ENCODE measurements at regions not wholly inside any gene's neighbourhood (a gene's known extent, or its start where the extent isn't known, plus 50 kb on each side); places are given as distances from the start of the nearest gene placed in this dataset.

- TF ChIP-seq MEIS1 (CRISPR knock-in tag; IDR thresholded peaks at IDR 0.05; ENCODE audit: borderline replicate concordance) (no peak), SCRT1 (tag by site-specific recombination; IDR thresholded peaks at IDR 0.05; ENCODE audit: borderline replicate concordance) (no peak), ZBTB8A (tag by site-specific recombination; IDR thresholded peaks at IDR 0.05) (no peak)
Observed at GRCh38 chr2:238598802-238599530, 172.2 kb downstream of the ASB1 start (continued).

- Histone ChIP-seq H3K4me1 (ENCODE audit: control insufficient read depth, insufficient read depth, low read length) (no peaks in the 10 kb centered on the region), H3K4me3 (ENCODE audit: low read depth, low read length) (no peak overlapping the region), H3K9me3 (ENCODE audit: control insufficient read depth, insufficient read depth, low read depth, low read length) (no peaks in the 10 kb centered on the region), H3K36me3 (ENCODE audit: control insufficient read depth in 2 of 2, insufficient read depth in 1 of 2, low read length in 2 of 2) (no peaks in the 10 kb centered on the region), H3K27ac (ENCODE audit: extremely low read depth, low read depth, low read length) (no peak overlapping the region)
- no peak for TF ChIP-seq ZNF324 (tag by site-specific recombination; IDR thresholded peaks at IDR 0.05)
- no peak for TF ChIP-seq ZBTB21 (tag by site-specific recombination; IDR thresholded peaks at IDR 0.05)
- TF ChIP-seq WT1 (tag by site-specific recombination; IDR thresholded peaks at IDR 0.05) = no peak
- TF ChIP-seq ZNF621 (tag by site-specific recombination; IDR thresholded peaks at IDR 0.05) = no peak
- no peak for TF ChIP-seq ZNF350 (tag by site-specific recombination; IDR thresholded peaks at IDR 0.05)
- no peak for TF ChIP-seq HOXC10 (CRISPR knock-in tag; IDR thresholded peaks at IDR 0.05)
- TF ChIP-seq ZNF624 (tag by site-specific recombination; IDR thresholded peaks at IDR 0.05) = no peak
- no peak for TF ChIP-seq ZNF660 (tag by site-specific recombination; IDR thresholded peaks at IDR 0.05)
- no peak for TF ChIP-seq ZNF704 (tag by site-specific recombination; IDR thresholded peaks at IDR 0.05)
- TF ChIP-seq, protein P1, sequence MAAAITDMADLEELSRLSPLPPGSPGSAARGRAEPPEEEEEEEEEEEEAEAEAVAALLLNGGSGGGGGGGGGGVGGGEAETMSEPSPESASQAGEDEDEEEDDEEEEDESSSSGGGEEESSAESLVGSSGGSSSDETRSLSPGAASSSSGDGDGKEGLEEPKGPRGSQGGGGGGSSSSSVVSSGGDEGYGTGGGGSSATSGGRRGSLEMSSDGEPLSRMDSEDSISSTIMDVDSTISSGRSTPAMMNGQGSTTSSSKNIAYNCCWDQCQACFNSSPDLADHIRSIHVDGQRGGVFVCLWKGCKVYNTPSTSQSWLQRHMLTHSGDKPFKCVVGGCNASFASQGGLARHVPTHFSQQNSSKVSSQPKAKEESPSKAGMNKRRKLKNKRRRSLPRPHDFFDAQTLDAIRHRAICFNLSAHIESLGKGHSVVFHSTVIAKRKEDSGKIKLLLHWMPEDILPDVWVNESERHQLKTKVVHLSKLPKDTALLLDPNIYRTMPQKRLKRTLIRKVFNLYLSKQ (tag by site-specific recombination; IDR thresholded peaks at IDR 0.05; ENCODE audit: borderline replicate concordance) = no peak
- no peak for TF ChIP-seq ZNF473 (tag by site-specific recombination; IDR thresholded peaks at IDR 0.05)
- no peak for TF ChIP-seq ZNF510 (tag by site-specific recombination; IDR thresholded peaks at IDR 0.05; ENCODE audit: insufficient replicate concordance)
- no peak for TF ChIP-seq ZNF555 (tag by site-specific recombination; conservative IDR thresholded peaks at IDR 0.05)
- no peak for TF ChIP-seq ZNF560 (tag by site-specific recombination; IDR thresholded peaks at IDR 0.05; ENCODE audit: borderline replicate concordance)
- no peak for TF ChIP-seq ZSCAN16 (tag by site-specific recombination; IDR thresholded peaks at IDR 0.05)
- TF ChIP-seq ZFHX2 (tag by site-specific recombination; conservative IDR thresholded peaks at IDR 0.05) = no peak
- no peak for TF ChIP-seq OVOL3 (tag by site-specific recombination; IDR thresholded peaks at IDR 0.05)
- TF ChIP-seq ZNF223 (tag by site-specific recombination; IDR thresholded peaks at IDR 0.05) = no peak
- no peak for TF ChIP-seq ZNF214 (tag by site-specific recombination; IDR thresholded peaks at IDR 0.05; ENCODE audit: borderline replicate concordance)
- no peak for TF ChIP-seq SP3 (tag by site-specific recombination; IDR thresholded peaks at IDR 0.05)
- ChIA-PET CTCF (no interaction called here), POLR2A (no interaction called here)
Observed at GRCh38 chr2:238599549-238600505, 173.1 kb downstream of the ASB1 start.
